ENCODE measurements at regions not wholly inside any gene's neighbourhood (a gene's known extent, or its start where the extent isn't known, plus 50 kb on each side); places are given as distances from the start of the nearest gene placed in this dataset.

GRCh38 chr12:126907900-126908764, 1358.8 kb upstream of the TMEM132C start:
- TF ChIP-seq, protein P1, sequence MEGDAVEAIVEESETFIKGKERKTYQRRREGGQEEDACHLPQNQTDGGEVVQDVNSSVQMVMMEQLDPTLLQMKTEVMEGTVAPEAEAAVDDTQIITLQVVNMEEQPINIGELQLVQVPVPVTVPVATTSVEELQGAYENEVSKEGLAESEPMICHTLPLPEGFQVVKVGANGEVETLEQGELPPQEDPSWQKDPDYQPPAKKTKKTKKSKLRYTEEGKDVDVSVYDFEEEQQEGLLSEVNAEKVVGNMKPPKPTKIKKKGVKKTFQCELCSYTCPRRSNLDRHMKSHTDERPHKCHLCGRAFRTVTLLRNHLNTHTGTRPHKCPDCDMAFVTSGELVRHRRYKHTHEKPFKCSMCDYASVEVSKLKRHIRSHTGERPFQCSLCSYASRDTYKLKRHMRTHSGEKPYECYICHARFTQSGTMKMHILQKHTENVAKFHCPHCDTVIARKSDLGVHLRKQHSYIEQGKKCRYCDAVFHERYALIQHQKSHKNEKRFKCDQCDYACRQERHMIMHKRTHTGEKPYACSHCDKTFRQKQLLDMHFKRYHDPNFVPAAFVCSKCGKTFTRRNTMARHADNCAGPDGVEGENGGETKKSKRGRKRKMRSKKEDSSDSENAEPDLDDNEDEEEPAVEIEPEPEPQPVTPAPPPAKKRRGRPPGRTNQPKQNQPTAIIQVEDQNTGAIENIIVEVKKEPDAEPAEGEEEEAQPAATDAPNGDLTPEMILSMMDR (IDR thresholded peaks at IDR 0.05 in 8 of 11, conservative IDR thresholded peaks at IDR 0.05 in 3 of 11) = no peak
- no peak for TF ChIP-seq POLR2AphosphoS5 (IDR thresholded peaks at IDR 0.05)
